Muscle layer of duodenum (tissue), 2 donors: ENCODE measurements at regions not wholly inside any gene's neighbourhood (a gene's known extent, or its start where the extent isn't known, plus 50 kb on each side); places are given as distances from the start of the nearest gene placed in this dataset.
A peak's percentile ranks its signal among the peaks of the same experiment; 100 is the strongest.
"Not testable (repeated sequence)": the region's sequence is repeated elsewhere in the genome, so short reads cannot be mapped to it uniquely, and the experiment has no call there.

Experiments
- H3K27ac ChIP-seq: one replicate; pipeline ENCODE4 v1.7.0; 2013; ENCODE audit warnings: mild to moderate bottlenecking, low read length
- H3K27me3 ChIP-seq: one replicate; pipeline ENCODE4 v1.7.0; 2013; ENCODE audit warnings: low read depth, mild to moderate bottlenecking, control low read depth, low read length
- H3K36me3 ChIP-seq, 2 donors: one replicate each; pipeline ENCODE4 v1.7.0; 2013; ENCODE audit warnings: low read length in 2 of 2, control low read depth in 1 of 2, mild to moderate bottlenecking in 1 of 2; ENCODE audit not compliant: insufficient read depth in 2 of 2, control insufficient read depth in 1 of 2
- H3K4me1 ChIP-seq, 2 donors: one replicate each; pipeline ENCODE4 v1.7.0; 2013; ENCODE audit warnings: low read length in 2 of 2, mild to moderate bottlenecking in 2 of 2, control low read depth in 1 of 2, moderate library complexity in 1 of 2; ENCODE audit not compliant: insufficient read depth in 2 of 2, control insufficient read depth in 1 of 2
- H3K4me3 ChIP-seq, 2 donors: one replicate each; pipeline ENCODE4 v1.7.0; 2013; ENCODE audit warnings: low read length in 2 of 2, low read depth in 1 of 2, mild to moderate bottlenecking in 1 of 2
- H3K9me3 ChIP-seq, 2 donors: one replicate each; pipeline ENCODE4 v1.7.0; 2013; ENCODE audit warnings: low read length in 2 of 2, control low read depth in 1 of 2, mild to moderate bottlenecking in 1 of 2; ENCODE audit not compliant: control insufficient read depth in 1 of 2
- donor health status: healthy.

- Histone ChIP-seq H3K4me1 (no peaks in the 10 kb centered on the region), H3K36me3 (no peaks in the 10 kb centered on the region), H3K27ac (no peak overlapping the region), H3K4me3 (no peak overlapping the region), H3K9me3 (no peaks in the 10 kb centered on the region), H3K27me3 (no peaks in the 10 kb centered on the region)
These were observed 106.7 kb downstream of the FAM174A start for GRCh38 chr5:100641833-100642232.

GRCh38 chr5:100643473-100643872 lies 108.3 kb downstream of the FAM174A start:
- H3K4me1 ChIP-seq, result no peaks in the 10 kb centered on the region
- no peak overlapping the region for H3K4me3 ChIP-seq
- H3K9me3 ChIP-seq, result no peaks in the 10 kb centered on the region
- H3K27me3 ChIP-seq, result no peaks in the 10 kb centered on the region
- H3K36me3 ChIP-seq, result no peaks in the 10 kb centered on the region
- no peak overlapping the region for H3K27ac ChIP-seq

- no peaks in the 10 kb centered on the region for H3K36me3 ChIP-seq
- H3K4me3 ChIP-seq, result no peak overlapping the region
- no peaks in the 10 kb centered on the region for H3K4me1 ChIP-seq
- no peak overlapping the region for H3K27ac ChIP-seq
- no peaks in the 10 kb centered on the region for H3K27me3 ChIP-seq
- no peaks in the 10 kb centered on the region for H3K9me3 ChIP-seq
These were observed 109.0 kb downstream of the FAM174A start for GRCh38 chr5:100644185-100644584.

- Histone ChIP-seq H3K4me3 (no peak overlapping the region), H3K36me3 (no peaks in the 10 kb centered on the region), H3K27me3 (no peaks in the 10 kb centered on the region), H3K4me1 (no peaks in the 10 kb centered on the region), H3K9me3 (no peaks in the 10 kb centered on the region), H3K27ac (no peak overlapping the region)
These were observed 109.6 kb downstream of the FAM174A start for GRCh38 chr5:100644776-100645175.

GRCh38 chr5:100646011-100646410 lies 110.8 kb downstream of the FAM174A start:
- H3K9me3 ChIP-seq, result no peaks in the 10 kb centered on the region
- H3K4me1 ChIP-seq, result no peaks in the 10 kb centered on the region
- no peaks in the 10 kb centered on the region for H3K27me3 ChIP-seq
- no peak overlapping the region for H3K4me3 ChIP-seq
- H3K27ac ChIP-seq, result no peak overlapping the region
- no peaks in the 10 kb centered on the region for H3K36me3 ChIP-seq

DNA sequence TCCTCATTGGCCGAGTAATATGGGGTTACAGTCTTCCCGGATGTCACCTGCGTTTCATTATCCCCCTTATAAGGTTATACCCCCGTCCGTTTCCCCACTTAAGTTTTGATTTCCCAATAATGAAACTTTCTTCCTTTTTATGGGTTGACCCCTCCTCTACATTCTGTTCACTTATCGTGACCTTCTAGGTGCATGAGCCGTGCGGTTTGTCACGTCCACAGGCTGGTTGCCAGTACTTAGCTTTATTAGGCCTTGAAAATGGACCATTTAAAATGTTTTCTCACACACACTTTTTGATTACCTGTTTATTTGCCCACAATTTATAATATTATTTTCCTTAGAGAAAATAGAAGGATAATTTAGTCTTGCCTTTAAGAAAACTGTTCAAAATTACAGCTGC lies 111.5 kb downstream of the FAM174A start:
- Histone ChIP-seq H3K27me3 (no peaks in the 10 kb centered on the region), H3K4me3 (no peak overlapping the region), H3K9me3 (no peaks in the 10 kb centered on the region), H3K4me1 (no peaks in the 10 kb centered on the region), H3K36me3 (no peaks in the 10 kb centered on the region), H3K27ac (no peak overlapping the region)

GRCh38 chr5:100647461-100648230 lies 112.5 kb downstream of the FAM174A start:
- peak overlapping the region in 1 of 2 donors; percentile 0 for H3K4me3 ChIP-seq
- no peaks in the 10 kb centered on the region for H3K4me1 ChIP-seq
- no peak overlapping the region for H3K27ac ChIP-seq

GRCh38 chr5:100654895-100655294 lies 119.7 kb downstream of the FAM174A start:
- no peaks in the 10 kb centered on the region for H3K27me3 ChIP-seq
- H3K36me3 ChIP-seq, result no peaks in the 10 kb centered on the region
- H3K27ac ChIP-seq, result no peak overlapping the region
- no peaks in the 10 kb centered on the region for H3K4me1 ChIP-seq
- H3K9me3 ChIP-seq, result no peaks in the 10 kb centered on the region
- no peak overlapping the region for H3K4me3 ChIP-seq

More at GRCh38 chr5:100647461-100648230, 112.5 kb downstream of the FAM174A start:
- no peaks in the 10 kb centered on the region for H3K9me3 ChIP-seq
- H3K27me3 ChIP-seq, result no peaks in the 10 kb centered on the region
- no peaks in the 10 kb centered on the region for H3K36me3 ChIP-seq

- not testable (repeated sequence) for H3K27ac ChIP-seq, H3K4me3 ChIP-seq, H3K4me1 ChIP-seq, H3K9me3 ChIP-seq, H3K27me3 ChIP-seq, H3K36me3 ChIP-seq
These were observed 121.6 kb downstream of the FAM174A start for GRCh38 chr5:100656771-100657170.

DNA sequence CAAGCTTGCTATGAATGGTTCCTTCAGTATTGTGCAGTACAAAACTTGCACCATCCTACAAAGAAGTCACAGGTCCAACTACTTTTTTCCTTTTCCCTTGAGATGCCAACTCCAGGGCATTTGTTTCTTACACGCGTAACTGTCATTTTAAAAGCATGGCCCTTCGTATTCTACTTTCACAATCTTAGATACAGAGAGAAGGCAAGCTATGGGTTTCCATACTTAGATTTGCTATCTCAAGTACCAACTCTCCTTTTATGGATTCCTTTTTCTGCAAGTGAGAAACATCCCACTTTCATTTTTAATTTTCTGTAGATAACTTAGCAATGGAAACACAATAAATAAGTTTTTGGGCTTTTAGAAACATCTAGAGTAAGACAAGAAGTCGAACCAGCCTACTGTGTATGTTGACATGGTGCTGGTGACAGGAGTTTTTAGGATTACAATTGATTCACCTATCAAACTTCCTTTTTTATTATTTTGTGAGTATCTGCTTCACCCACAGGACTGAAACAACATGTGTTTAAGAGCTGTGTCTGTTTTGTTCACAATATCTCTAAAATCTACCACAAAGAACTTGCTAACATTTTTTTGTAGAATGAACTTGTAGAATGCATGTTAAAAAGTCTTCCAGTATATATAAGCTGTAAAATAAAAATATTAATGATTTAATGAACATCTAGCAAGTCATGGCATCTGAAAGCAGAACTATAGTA lies 124.1 kb downstream of the FAM174A start:
- Histone ChIP-seq H3K4me1 (no peaks in the 10 kb centered on the region), H3K9me3 (no peaks in the 10 kb centered on the region), H3K36me3 (no peaks in the 10 kb centered on the region)

GRCh38 chr5:100664140-100664539 lies 129.0 kb downstream of the FAM174A start:
- Histone ChIP-seq H3K36me3 (no peaks in the 10 kb centered on the region), H3K27me3 (no peaks in the 10 kb centered on the region), H3K27ac (no peak overlapping the region), H3K4me1 (no peaks in the 10 kb centered on the region), H3K4me3 (no peak overlapping the region), H3K9me3 (no peaks in the 10 kb centered on the region)

More for the DNA sequence above, 124.1 kb downstream of the FAM174A start:
- Histone ChIP-seq H3K4me3 (no peak overlapping the region), H3K27me3 (no peaks in the 10 kb centered on the region), H3K27ac (no peak overlapping the region)
